HUES6 (cell line): ENCODE measurements at regions not wholly inside any gene's neighbourhood (a gene's known extent, or its start where the extent isn't known, plus 50 kb on each side); places are given as distances from the start of the nearest gene placed in this dataset.

Source experiments
- H3K27ac ChIP-seq: 2 replicates; pipeline ENCODE4 v1.7.0; 2013; ENCODE audit warnings: low read depth, mild to moderate bottlenecking, low read length, inconsistent platforms
- H3K27me3 ChIP-seq: 2 replicates; pipeline ENCODE4 v1.6.1; 2013; ENCODE audit warnings: low read length; ENCODE audit not compliant: control insufficient read depth, insufficient read depth
- H3K36me3 ChIP-seq: 2 replicates; pipeline ENCODE4 v1.6.1; 2013; ENCODE audit warnings: low read length; ENCODE audit not compliant: control insufficient read depth, insufficient read depth
- H3K4me1 ChIP-seq: 2 replicates; pipeline ENCODE4 v1.6.1; 2013; ENCODE audit warnings: low read length; ENCODE audit not compliant: control insufficient read depth, insufficient read depth
- H3K4me3 ChIP-seq: 2 replicates; pipeline ENCODE4 v1.5.1; 2013; ENCODE audit warnings: low read depth, low read length
- H3K9ac ChIP-seq: one replicate; pipeline ENCODE4 v1.6.1; 2013; ENCODE audit warnings: mild to moderate bottlenecking, low read length
- H3K9me3 ChIP-seq: 2 replicates; pipeline ENCODE4 v1.6.1; 2013; ENCODE audit warnings: low read depth, low read length; ENCODE audit not compliant: control insufficient read depth, insufficient read depth

- H3K27me3 ChIP-seq = peaks cover 3% of the 10 kb centered on the region; the same call in 1 of the 2 replicates
- 0 out of 2 replicates have a peak, but pooled peaks cover 5% of the 10 kb centered on the region for H3K4me1 ChIP-seq
- H3K4me3 ChIP-seq = no peak overlapping the region
- no peak overlapping the region for H3K27ac ChIP-seq
- H3K9me3 ChIP-seq = no peaks in the 10 kb centered on the region
- H3K9ac ChIP-seq = no peak overlapping the region
- H3K36me3 ChIP-seq = no peaks in the 10 kb centered on the region
These were observed 118.3 kb upstream of the USP24 start for GRCh38 chr1:55333461-55333860.

DNA sequence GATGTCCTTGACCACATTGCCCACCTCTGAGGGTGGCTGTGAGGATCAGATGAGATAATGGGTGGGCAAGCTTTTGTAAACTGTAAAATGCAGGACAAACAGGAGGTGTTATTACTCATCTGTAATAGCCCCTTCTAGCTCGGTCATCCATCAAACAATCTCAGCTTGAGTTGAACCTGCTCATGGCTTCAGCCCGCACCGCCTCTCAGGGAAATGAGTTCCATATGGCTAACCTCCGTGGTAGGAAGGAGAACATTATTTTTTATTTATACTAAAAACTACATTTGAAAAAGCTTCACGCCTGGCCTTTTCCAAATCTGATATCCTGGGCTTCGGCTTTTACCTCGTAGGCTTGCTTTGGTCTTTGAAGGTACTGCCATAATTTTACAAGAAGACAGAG, 116.2 kb upstream of the USP24 start:
- no peaks in the 10 kb centered on the region for H3K9me3 ChIP-seq
- H3K27ac ChIP-seq = no peak overlapping the region
- H3K4me3 ChIP-seq = no peak overlapping the region
- H3K4me1 ChIP-seq = peaks cover 8% of the 10 kb centered on the region
- no peak overlapping the region for H3K9ac ChIP-seq
- H3K27me3 ChIP-seq = peaks cover 3% of the 10 kb centered on the region; the same call in 1 of the 2 replicates
- no peaks in the 10 kb centered on the region for H3K36me3 ChIP-seq

DNA sequence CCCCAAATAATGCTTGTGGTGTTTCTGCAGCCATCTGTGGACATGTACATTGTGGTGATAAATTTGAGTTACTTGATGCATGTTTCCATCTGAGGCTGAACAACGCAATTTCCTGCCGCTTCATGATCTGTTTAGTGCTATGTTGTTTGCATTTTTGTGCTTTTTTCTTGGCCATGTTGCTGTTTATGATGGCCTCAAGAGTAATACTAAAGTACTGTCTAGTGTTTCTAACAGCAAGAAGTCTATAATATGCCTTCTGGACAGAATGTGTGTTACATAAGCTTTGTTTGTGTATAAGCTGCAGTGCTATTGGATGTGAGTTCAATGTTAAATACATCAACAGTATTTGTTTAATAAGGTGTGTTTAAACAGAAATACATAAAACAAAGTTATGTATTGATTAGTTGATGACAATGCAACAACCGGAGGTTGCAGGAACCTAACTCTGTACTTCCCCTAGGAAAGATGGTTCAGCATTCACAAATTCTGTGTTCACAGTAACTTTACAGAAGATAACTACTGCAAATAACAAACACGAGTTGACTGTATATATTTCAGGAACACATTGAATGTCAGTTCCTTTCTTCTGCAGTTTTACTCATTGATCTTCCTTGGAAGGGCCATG, 114.8 kb upstream of the USP24 start:
- Histone ChIP-seq H3K27me3 (peaks cover 3% of the 10 kb centered on the region; the same call in 1 of the 2 replicates), H3K27ac (no peak overlapping the region), H3K9me3 (no peaks in the 10 kb centered on the region), H3K4me1 (peaks cover 8% of the 10 kb centered on the region), H3K36me3 (no peaks in the 10 kb centered on the region), H3K9ac (no peak overlapping the region), H3K4me3 (no peak overlapping the region)

DNA sequence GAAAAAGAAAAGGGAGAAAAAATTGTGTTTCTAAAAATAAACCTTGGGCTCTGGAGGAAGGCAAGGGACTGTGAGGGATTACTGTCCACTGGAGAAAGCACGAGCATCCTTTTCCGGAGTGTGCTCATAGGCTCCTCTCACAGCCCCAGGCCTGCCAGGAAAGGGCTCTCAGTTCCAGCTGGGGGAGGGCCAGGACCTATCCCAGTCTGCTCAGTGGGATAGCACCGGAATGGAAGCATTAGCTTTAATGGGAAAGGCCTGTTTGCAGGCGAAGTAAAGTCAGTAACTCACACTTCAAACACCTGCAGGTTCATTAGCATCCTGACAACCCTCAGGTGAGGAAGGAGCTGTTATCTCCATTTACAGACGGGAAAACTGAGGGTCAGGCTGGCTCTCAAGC, 113.9 kb upstream of the USP24 start:
- Histone ChIP-seq H3K27ac (no peak overlapping the region), H3K9me3 (no peaks in the 10 kb centered on the region), H3K36me3 (no peaks in the 10 kb centered on the region), H3K4me1 (peaks cover 8% of the 10 kb centered on the region), H3K9ac (no peak overlapping the region), H3K4me3 (no peak overlapping the region), H3K27me3 (no peaks in the 10 kb centered on the region)

DNA sequence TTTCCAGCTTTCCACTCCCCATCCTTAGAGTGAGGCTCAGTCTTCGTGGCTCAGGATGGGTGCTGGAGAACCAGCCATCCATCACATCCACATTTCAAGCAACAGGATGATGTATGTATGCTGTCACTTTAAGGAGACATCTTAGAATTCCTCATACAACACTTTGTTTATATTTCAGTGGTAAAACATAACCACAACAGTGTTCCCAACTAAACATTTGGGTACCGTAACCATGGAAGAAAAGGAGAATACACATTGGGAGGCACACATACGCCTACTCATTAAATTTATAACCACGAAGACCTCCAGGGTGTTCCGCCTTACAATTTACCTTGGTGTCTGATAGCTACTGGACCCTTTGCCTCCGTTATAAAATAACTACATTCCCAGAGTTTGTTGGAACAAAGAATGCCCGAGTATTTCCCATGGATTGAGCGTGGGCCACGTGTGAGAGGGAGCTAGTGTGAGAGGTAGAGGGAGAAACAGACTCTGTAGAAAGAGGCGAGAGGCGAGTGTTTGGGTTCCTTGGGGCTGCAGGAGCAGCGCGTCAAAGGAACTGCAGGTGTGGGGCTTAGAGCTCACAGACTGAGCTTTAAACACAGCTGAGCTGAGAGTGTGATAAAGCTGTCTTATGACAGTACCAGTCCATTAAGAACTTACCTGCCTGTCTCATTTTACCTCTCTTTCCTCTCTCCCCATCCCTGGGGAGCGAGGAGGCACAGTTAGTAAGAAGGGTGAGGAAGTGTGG, 111.5 kb upstream of the USP24 start:
- H3K27ac ChIP-seq = no peak overlapping the region
- H3K9ac ChIP-seq = no peak overlapping the region
- H3K36me3 ChIP-seq = no peaks in the 10 kb centered on the region
- H3K27me3 ChIP-seq = no peaks in the 10 kb centered on the region
- peaks cover 14% of the 10 kb centered on the region for H3K4me1 ChIP-seq
- no peak overlapping the region for H3K4me3 ChIP-seq
- no peaks in the 10 kb centered on the region for H3K9me3 ChIP-seq

GRCh38 chr1:55323760-55324159, 108.6 kb upstream of the USP24 start:
- H3K9ac ChIP-seq = no peak overlapping the region
- no peaks in the 10 kb centered on the region for H3K27me3 ChIP-seq
- H3K4me3 ChIP-seq = no peak overlapping the region
- peaks cover 11% of the 10 kb centered on the region for H3K4me1 ChIP-seq
- no peaks in the 10 kb centered on the region for H3K36me3 ChIP-seq
- H3K27ac ChIP-seq = no peak overlapping the region
- H3K9me3 ChIP-seq = no peaks in the 10 kb centered on the region

DNA sequence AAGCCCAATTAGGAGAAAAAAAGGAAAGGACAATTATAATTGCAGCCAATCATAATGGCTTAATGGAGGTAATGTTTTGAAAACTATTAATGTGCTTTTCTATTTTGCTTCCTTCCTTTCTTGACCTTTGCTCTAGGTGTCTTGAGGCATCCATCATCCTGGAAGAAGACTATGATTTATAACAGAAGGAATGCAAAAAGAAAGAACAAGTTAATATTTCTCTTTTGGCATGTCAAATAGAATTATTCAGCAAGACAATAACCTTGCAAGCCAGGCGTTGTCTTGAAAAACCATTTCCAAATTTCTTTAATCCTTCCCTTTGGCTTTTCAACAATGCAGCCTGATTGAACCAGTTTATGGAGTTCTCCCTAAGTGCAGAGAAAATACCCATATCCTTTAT, 107.7 kb upstream of the USP24 start:
- H3K4me3 ChIP-seq = no peak overlapping the region
- no peaks in the 10 kb centered on the region for H3K27me3 ChIP-seq
- H3K4me1 ChIP-seq = peaks cover 9% of the 10 kb centered on the region
- H3K9ac ChIP-seq = no peak overlapping the region
- no peaks in the 10 kb centered on the region for H3K36me3 ChIP-seq
- no peak overlapping the region for H3K27ac ChIP-seq
- H3K9me3 ChIP-seq = no peaks in the 10 kb centered on the region

- Histone ChIP-seq H3K9me3 (no peaks in the 10 kb centered on the region), H3K4me1 (peaks cover 8% of the 10 kb centered on the region), H3K4me3 (no peak overlapping the region), H3K9ac (no peak overlapping the region), H3K27me3 (no peaks in the 10 kb centered on the region), H3K27ac (no peak overlapping the region), H3K36me3 (no peaks in the 10 kb centered on the region)
These were observed 106.8 kb upstream of the USP24 start for GRCh38 chr1:55321942-55322341.

- no peak overlapping the region for H3K9ac ChIP-seq
- no peak overlapping the region for H3K4me3 ChIP-seq
- peaks cover 6% of the 10 kb centered on the region; the same call in 1 of the 2 replicates for H3K4me1 ChIP-seq
- H3K9me3 ChIP-seq = no peaks in the 10 kb centered on the region
- H3K27ac ChIP-seq = no peak overlapping the region
- no peaks in the 10 kb centered on the region for H3K36me3 ChIP-seq
- no peaks in the 10 kb centered on the region for H3K27me3 ChIP-seq
These were observed 105.7 kb upstream of the USP24 start for GRCh38 chr1:55320891-55321290.

GRCh38 chr1:55318116-55318817, 103.1 kb upstream of the USP24 start:
- Histone ChIP-seq H3K27ac (no peak overlapping the region), H3K9me3 (no peaks in the 10 kb centered on the region)

GRCh38 chr1:55317673-55318072, 102.5 kb upstream of the USP24 start:
- Histone ChIP-seq H3K27ac (no peak overlapping the region), H3K9ac (no peak overlapping the region), H3K27me3 (no peaks in the 10 kb centered on the region), H3K9me3 (no peaks in the 10 kb centered on the region), H3K4me1 (no peaks in the 10 kb centered on the region), H3K36me3 (no peaks in the 10 kb centered on the region), H3K4me3 (no peak overlapping the region)

More at GRCh38 chr1:55318116-55318817, 103.1 kb upstream of the USP24 start:
- Histone ChIP-seq H3K27me3 (no peaks in the 10 kb centered on the region), H3K9ac (no peak overlapping the region), H3K4me3 (no peak overlapping the region), H3K4me1 (peaks cover under 1% of the 10 kb centered on the region; the same call in 1 of the 2 replicates), H3K36me3 (no peaks in the 10 kb centered on the region)
